ENCODE measurements at regions not wholly inside any gene's neighbourhood (a gene's known extent, or its start where the extent isn't known, plus 50 kb on each side); places are given as distances from the start of the nearest gene placed in this dataset.

- POLR2A ChIA-PET, result no interaction called here
- FAIRE-seq (no peak), DNase-seq (ENCODE audit: extremely low read depth in 1 of 4, low spot score in 3 of 4) (no peak), ATAC-seq (no peak)
- H3K36me3 ChIP-seq (ENCODE audit: control insufficient read depth, insufficient read depth, low read length), result no peaks in the 10 kb centered on the region
- 0% methylated on average over 2 of the region's 2 CpGs for WGBS (ENCODE audit: insufficient coverage, low coverage, missing lambda C conversion rate)
- BruUV-seq (replicated peaks), result no TSS peak
- in situ Hi-C loops (cut with MboI), result no loop called here
- H3K9ac ChIP-seq (ENCODE audit: insufficient read depth in 1 of 2, low read depth in 2 of 2, low read length in 2 of 2), result no peak overlapping the region
- H2AFZ ChIP-seq (ENCODE audit: low read depth, low read length), result no peak overlapping the region
- no peak overlapping the region for H3K4me3 ChIP-seq
- H3K9me3 ChIP-seq (replicated peaks; ENCODE audit: control insufficient read depth, insufficient read depth, low read depth, low read length), result no peaks in the 10 kb centered on the region
- H3K9me1 ChIP-seq (ENCODE audit: control insufficient read depth, insufficient read depth, low read length), result no peaks in the 10 kb centered on the region
- H3K27ac ChIP-seq (ENCODE audit: extremely low read depth, low read depth, low read length), result no peak overlapping the region
- H3K27me3 ChIP-seq (ENCODE audit: control insufficient read depth in 2 of 2, insufficient read depth in 2 of 2, low read length in 2 of 2), result no peaks in the 10 kb centered on the region
- CTCF ChIA-PET (ENCODE audit: low intra/inter-chr PET ratio), result no interaction called here
- no peaks in the 10 kb centered on the region for H4K20me1 ChIP-seq (replicated peaks; ENCODE audit: control insufficient read depth, insufficient read depth, low read length)
- H3K4me1 ChIP-seq (replicated peaks in 1 of 2; ENCODE audit: control insufficient read depth in 2 of 2, insufficient read depth in 2 of 2, low read length in 2 of 2), result no peaks in the 10 kb centered on the region
- intact Hi-C loops (cut with micrococcal nuclease), result no loop called here
- no peaks in the 10 kb centered on the region for H3K79me2 ChIP-seq (ENCODE audit: control insufficient read depth, insufficient read depth, low read length)
- H3K4me2 ChIP-seq (ENCODE audit: insufficient read depth, low read length), result no peak overlapping the region
- TF ChIP-seq ATF3 (IDR thresholded peaks at IDR 0.05) (no peak), ATF3 (CRISPR knock-in tag; conservative IDR thresholded peaks at IDR 0.05) (no peak), BRD4 (IDR thresholded peaks at IDR 0.05) (no peak), SNIP1 (IDR thresholded peaks at IDR 0.05; ENCODE audit: low read depth) (no peak), MBD1 (CRISPR knock-in tag; IDR thresholded peaks at IDR 0.05) (no peak), CREM (IDR thresholded peaks at IDR 0.05; ENCODE audit: low read depth) (no peak), HOXB6 (CRISPR knock-in tag; IDR thresholded peaks at IDR 0.05; ENCODE audit: borderline replicate concordance) (no peak), CHCHD3 (CRISPR knock-in tag; IDR thresholded peaks at IDR 0.05) (no peak), ZFP91 (CRISPR knock-in tag; IDR thresholded peaks at IDR 0.05) (no peak), SRSF9 (IDR thresholded peaks at IDR 0.05; ENCODE audit: borderline replicate concordance, low read depth, low read length) (no peak), ZNF3 (CRISPR knock-in tag; IDR thresholded peaks at IDR 0.05) (no peak), SMAD4 (CRISPR knock-in tag; conservative IDR thresholded peaks at IDR 0.05) (no peak), NR2C1 (IDR thresholded peaks at IDR 0.05) (no peak), NR2C1 (tag; IDR thresholded peaks at IDR 0.05) (no peak)
- TF ChIP-seq, protein P1, sequence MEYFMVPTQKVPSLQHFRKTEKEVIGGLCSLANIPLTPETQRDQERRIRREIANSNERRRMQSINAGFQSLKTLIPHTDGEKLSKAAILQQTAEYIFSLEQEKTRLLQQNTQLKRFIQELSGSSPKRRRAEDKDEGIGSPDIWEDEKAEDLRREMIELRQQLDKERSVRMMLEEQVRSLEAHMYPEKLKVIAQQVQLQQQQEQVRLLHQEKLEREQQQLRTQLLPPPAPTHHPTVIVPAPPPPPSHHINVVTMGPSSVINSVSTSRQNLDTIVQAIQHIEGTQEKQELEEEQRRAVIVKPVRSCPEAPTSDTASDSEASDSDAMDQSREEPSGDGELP (CRISPR knock-in tag; IDR thresholded peaks at IDR 0.05; ENCODE audit: borderline replicate concordance), result no peak
- TF ChIP-seq, protein P2, sequence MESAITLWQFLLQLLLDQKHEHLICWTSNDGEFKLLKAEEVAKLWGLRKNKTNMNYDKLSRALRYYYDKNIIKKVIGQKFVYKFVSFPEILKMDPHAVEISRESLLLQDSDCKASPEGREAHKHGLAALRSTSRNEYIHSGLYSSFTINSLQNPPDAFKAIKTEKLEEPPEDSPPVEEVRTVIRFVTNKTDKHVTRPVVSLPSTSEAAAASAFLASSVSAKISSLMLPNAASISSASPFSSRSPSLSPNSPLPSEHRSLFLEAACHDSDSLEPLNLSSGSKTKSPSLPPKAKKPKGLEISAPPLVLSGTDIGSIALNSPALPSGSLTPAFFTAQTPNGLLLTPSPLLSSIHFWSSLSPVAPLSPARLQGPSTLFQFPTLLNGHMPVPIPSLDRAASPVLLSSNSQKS (CRISPR knock-in tag; IDR thresholded peaks at IDR 0.05), result no peak
- TF ChIP-seq, protein P3, sequence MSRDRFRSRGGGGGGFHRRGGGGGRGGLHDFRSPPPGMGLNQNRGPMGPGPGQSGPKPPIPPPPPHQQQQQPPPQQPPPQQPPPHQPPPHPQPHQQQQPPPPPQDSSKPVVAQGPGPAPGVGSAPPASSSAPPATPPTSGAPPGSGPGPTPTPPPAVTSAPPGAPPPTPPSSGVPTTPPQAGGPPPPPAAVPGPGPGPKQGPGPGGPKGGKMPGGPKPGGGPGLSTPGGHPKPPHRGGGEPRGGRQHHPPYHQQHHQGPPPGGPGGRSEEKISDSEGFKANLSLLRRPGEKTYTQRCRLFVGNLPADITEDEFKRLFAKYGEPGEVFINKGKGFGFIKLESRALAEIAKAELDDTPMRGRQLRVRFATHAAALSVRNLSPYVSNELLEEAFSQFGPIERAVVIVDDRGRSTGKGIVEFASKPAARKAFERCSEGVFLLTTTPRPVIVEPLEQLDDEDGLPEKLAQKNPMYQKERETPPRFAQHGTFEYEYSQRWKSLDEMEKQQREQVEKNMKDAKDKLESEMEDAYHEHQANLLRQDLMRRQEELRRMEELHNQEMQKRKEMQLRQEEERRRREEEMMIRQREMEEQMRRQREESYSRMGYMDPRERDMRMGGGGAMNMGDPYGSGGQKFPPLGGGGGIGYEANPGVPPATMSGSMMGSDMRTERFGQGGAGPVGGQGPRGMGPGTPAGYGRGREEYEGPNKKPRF (IDR thresholded peaks at IDR 0.05; ENCODE audit: low read depth, low read length), result no peak
Observed at GRCh38 chr5:45862763-45863162, 166.6 kb upstream of the HCN1 start.
